Astrocyte of the cerebellum (primary cell): ENCODE measurements at regions not wholly inside any gene's neighbourhood (a gene's known extent, or its start where the extent isn't known, plus 50 kb on each side); places are given as distances from the start of the nearest gene placed in this dataset.
A peak's percentile ranks its signal among the peaks of the same experiment; 100 is the strongest.

Experiments used
- DNase-seq: peaks from one replicate; pipeline ENCODE4 v3.0.0-alpha.2; 2011; ENCODE audit warnings: low read depth
- H3K4me3 ChIP-seq: 2 replicates; pipeline ENCODE4 v1.5.1; 2011; ENCODE audit warnings: mild to moderate bottlenecking, low read depth, low read length, moderate library complexity
- CTCF ChIP-seq: IDR thresholded peaks from 2 replicates; pipeline ENCODE4 v1.5.1; 2012; ENCODE audit warnings: low read length, low read depth, moderate library complexity, mild to moderate bottlenecking; ENCODE audit errors: missing control alignments
- in situ Hi-C: cut with HindIII; loops from 2 replicates; pipeline ENCODE4 v1.10.0; 2017; ENCODE audit warnings: low sequenced_read_pairs

GRCh38 chr1:68615312-68615711 lies 118.4 kb upstream of the DEPDC1 start:
- no peak for DNase-seq
- in situ Hi-C loops, result no loop called here
- TF ChIP-seq CTCF, result no peak
- no peak overlapping the region for H3K4me3 ChIP-seq

GRCh38 chr1:68617942-68618341 lies 121.1 kb upstream of the DEPDC1 start:
- in situ Hi-C loops, result no loop called here
- no peak overlapping the region for H3K4me3 ChIP-seq
- TF ChIP-seq CTCF, result no peak
- no peak for DNase-seq

- H3K4me3 ChIP-seq, result no peak overlapping the region
- no peak for TF ChIP-seq CTCF
- in situ Hi-C loops, result no loop called here
- no peak for DNase-seq
Measured at GRCh38 chr1:68620571-68620970, 123.7 kb upstream of the DEPDC1 start.

GRCh38 chr1:68623700-68624099 lies 126.8 kb upstream of the DEPDC1 start:
- H3K4me3 ChIP-seq, result no peak overlapping the region
- in situ Hi-C loops, result no loop called here
- peak; percentile 3 for DNase-seq
- TF ChIP-seq CTCF, result no peak

- peak; percentile 59 for DNase-seq
- in situ Hi-C loops, result no loop called here
- H3K4me3 ChIP-seq, result no peak overlapping the region
- no peak for TF ChIP-seq CTCF
Measured at GRCh38 chr1:68624233-68624632, 127.4 kb upstream of the DEPDC1 start.

GRCh38 chr1:68625624-68626023 lies 128.7 kb upstream of the DEPDC1 start:
- TF ChIP-seq CTCF, result no peak
- in situ Hi-C loops, result no loop called here
- no peak for DNase-seq
- H3K4me3 ChIP-seq, result no peak overlapping the region
